CD8-positive, alpha-beta memory T cell (primary cell): ENCODE measurements at regions not wholly inside any gene's neighbourhood (a gene's known extent, or its start where the extent isn't known, plus 50 kb on each side); places are given as distances from the start of the nearest gene placed in this dataset.
"Not testable (repeated sequence)": the region's sequence is repeated elsewhere in the genome, so short reads cannot be mapped to it uniquely, and the experiment has no call there.

ENCODE experiments used
- CTCF ChIA-PET: fragments of 350-600 bp; sonication (Branson Sonifier 250); formaldehyde crosslinking; loops from one replicate; lab custom pipeline; 2021; ENCODE audit warnings: antibody characterized with exemption; lab: Charles Lee
- POLR2A ChIA-PET: fragments of 350-600 bp; sonication (Branson Sonifier 250); formaldehyde crosslinking; loops from one replicate; lab custom pipeline; 2021; ENCODE audit warnings: antibody characterized with exemption; lab: Charles Lee
- DNase-seq, 5 donors: peaks; one replicate each; pipeline versions ENCODE4 v3.0.0 to v3.0.0-alpha.2; 2020 to 2022; ENCODE audit warnings: mixed read lengths in 1 of 5
- H3K27ac ChIP-seq: one replicate; pipeline ENCODE4 v1.7.0; 2013; ENCODE audit warnings: low read depth, mild to moderate bottlenecking, low read length, moderate library complexity
- H3K27me3 ChIP-seq: 2 replicates; pipeline ENCODE4 v1.7.0; 2013; ENCODE audit warnings: low read length, mild to moderate bottlenecking; ENCODE audit not compliant: insufficient read depth, poor library complexity, severe bottlenecking
- H3K36me3 ChIP-seq: 2 replicates; pipeline ENCODE4 v1.7.0; 2013; ENCODE audit warnings: mild to moderate bottlenecking, low read length, moderate library complexity; ENCODE audit not compliant: insufficient read depth
- H3K4me1 ChIP-seq: 2 replicates; pipeline ENCODE4 v1.7.0; 2013; ENCODE audit warnings: mild to moderate bottlenecking, low read length, moderate library complexity; ENCODE audit not compliant: insufficient read depth
- H3K4me3 ChIP-seq: 2 replicates; pipeline ENCODE4 v1.7.0; 2013; ENCODE audit warnings: mild to moderate bottlenecking, low read length
- H3K9me3 ChIP-seq: 2 replicates; pipeline ENCODE4 v1.7.0; 2013; ENCODE audit warnings: mild to moderate bottlenecking, low read length
- H3K27ac Mint-ChIP-seq, 8 donors: one replicate each; pipeline ENCODE4 v1.8.0; 2020 to 2021; ENCODE audit warnings: mixed read lengths in 8 of 8, mild to moderate bottlenecking in 6 of 8, inconsistent platforms in 3 of 8, moderate library complexity in 3 of 8
- H3K27me3 Mint-ChIP-seq, 2 donors: one replicate each; pipeline ENCODE4 v1.8.0; 2020 to 2021; ENCODE audit warnings: mixed read lengths in 2 of 2, mild to moderate bottlenecking in 1 of 2, moderate library complexity in 1 of 2
- H3K36me3 Mint-ChIP-seq, 3 donors: one replicate each; pipeline ENCODE4 v1.8.0; 2020 to 2021; ENCODE audit warnings: mixed read lengths in 3 of 3, inconsistent platforms in 1 of 3, mild to moderate bottlenecking in 1 of 3
- H3K4me1 Mint-ChIP-seq, 3 donors: one replicate each; pipeline ENCODE4 v1.8.0; 2020 to 2021; ENCODE audit warnings: mixed read lengths in 3 of 3, inconsistent platforms in 1 of 3, mild to moderate bottlenecking in 1 of 3
- H3K4me3 Mint-ChIP-seq, 7 donors: one replicate each; pipeline ENCODE4 v1.8.0; 2020 to 2021; ENCODE audit warnings: mixed read lengths in 7 of 7, mild to moderate bottlenecking in 6 of 7, moderate library complexity in 4 of 7, inconsistent platforms in 2 of 7
- H3K9me3 Mint-ChIP-seq, 5 donors: one replicate each; pipeline ENCODE4 v1.8.0; 2020 to 2022; ENCODE audit warnings: mixed read lengths in 5 of 5, mild to moderate bottlenecking in 3 of 5, moderate library complexity in 2 of 5, inconsistent platforms in 1 of 5

GRCh38 chr2:131831450-131832208, 303.9 kb downstream of the CCDC74A start:
- not testable (repeated sequence) for H3K36me3 Mint-ChIP-seq

GRCh38 chr2:131832209-131832780, 304.6 kb downstream of the CCDC74A start:
- H3K4me1 Mint-ChIP-seq, DNase-seq, H3K27me3 Mint-ChIP-seq, H3K4me1 ChIP-seq, POLR2A ChIA-PET, H3K27ac Mint-ChIP-seq, H3K27me3 ChIP-seq, H3K36me3 ChIP-seq, H3K4me3 ChIP-seq, H3K9me3 Mint-ChIP-seq, H3K27ac ChIP-seq, CTCF ChIA-PET, H3K36me3 Mint-ChIP-seq, H3K4me3 Mint-ChIP-seq, H3K9me3 ChIP-seq: not testable (repeated sequence)

More at GRCh38 chr2:131831450-131832208, 303.9 kb downstream of the CCDC74A start:
- H3K36me3 ChIP-seq, H3K27ac ChIP-seq, H3K4me1 Mint-ChIP-seq, H3K27ac Mint-ChIP-seq, CTCF ChIA-PET, H3K9me3 Mint-ChIP-seq, POLR2A ChIA-PET, DNase-seq, H3K27me3 ChIP-seq, H3K4me1 ChIP-seq, H3K27me3 Mint-ChIP-seq, H3K9me3 ChIP-seq, H3K4me3 ChIP-seq, H3K4me3 Mint-ChIP-seq: not testable (repeated sequence)

DNA sequence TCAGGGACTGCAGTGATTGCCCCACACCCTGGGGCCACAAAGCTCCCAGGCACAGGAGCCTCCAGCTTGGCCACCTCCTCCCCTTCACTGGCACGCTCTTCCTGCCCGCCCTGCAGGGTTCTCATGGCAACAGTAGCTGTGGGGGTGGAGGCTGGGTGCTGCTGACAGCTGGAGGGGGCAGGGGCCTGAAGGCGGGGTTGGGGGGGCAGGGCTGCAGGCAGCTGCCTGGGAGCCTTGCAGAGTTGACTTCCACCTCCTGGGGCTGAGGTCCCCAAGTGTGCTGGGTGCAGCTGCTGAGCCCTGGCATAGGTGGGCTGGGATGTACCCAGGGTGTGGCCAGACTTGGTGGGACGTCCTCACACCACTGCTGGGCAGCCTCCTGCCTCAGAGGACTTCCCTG, 305.2 kb downstream of the CCDC74A start:
- H3K4me1 ChIP-seq, H3K9me3 Mint-ChIP-seq, CTCF ChIA-PET: not testable (repeated sequence)

GRCh38 chr2:131833367-131834202, 305.9 kb downstream of the CCDC74A start:
- H3K4me1 Mint-ChIP-seq, H3K4me1 ChIP-seq, DNase-seq, H3K27me3 ChIP-seq, H3K36me3 Mint-ChIP-seq, H3K27ac ChIP-seq, CTCF ChIA-PET, H3K4me3 ChIP-seq, POLR2A ChIA-PET, H3K9me3 Mint-ChIP-seq, H3K9me3 ChIP-seq, H3K27ac Mint-ChIP-seq, H3K36me3 ChIP-seq, H3K4me3 Mint-ChIP-seq: not testable (repeated sequence)
- peaks cover 3 to 16% of the 10 kb centered on the region in 2 donors for H3K27me3 Mint-ChIP-seq

More for the DNA sequence above, 305.2 kb downstream of the CCDC74A start:
- H3K27ac Mint-ChIP-seq, H3K9me3 ChIP-seq, POLR2A ChIA-PET, H3K27ac ChIP-seq, H3K36me3 ChIP-seq, DNase-seq, H3K4me3 Mint-ChIP-seq, H3K27me3 ChIP-seq, H3K4me1 Mint-ChIP-seq, H3K4me3 ChIP-seq, H3K36me3 Mint-ChIP-seq: not testable (repeated sequence)
- H3K27me3 Mint-ChIP-seq: peaks cover 3 to 12% of the 10 kb centered on the region in 2 donors

- H3K4me3 Mint-ChIP-seq, DNase-seq, H3K9me3 Mint-ChIP-seq, H3K4me1 Mint-ChIP-seq, H3K27ac Mint-ChIP-seq, H3K36me3 ChIP-seq, POLR2A ChIA-PET, H3K27ac ChIP-seq, H3K27me3 ChIP-seq, CTCF ChIA-PET, H3K9me3 ChIP-seq, H3K4me3 ChIP-seq, H3K36me3 Mint-ChIP-seq, H3K4me1 ChIP-seq: not testable (repeated sequence)
- peaks cover 3 to 17% of the 10 kb centered on the region in 2 donors for H3K27me3 Mint-ChIP-seq
Observed at GRCh38 chr2:131834203-131835020, 306.7 kb downstream of the CCDC74A start.

DNA sequence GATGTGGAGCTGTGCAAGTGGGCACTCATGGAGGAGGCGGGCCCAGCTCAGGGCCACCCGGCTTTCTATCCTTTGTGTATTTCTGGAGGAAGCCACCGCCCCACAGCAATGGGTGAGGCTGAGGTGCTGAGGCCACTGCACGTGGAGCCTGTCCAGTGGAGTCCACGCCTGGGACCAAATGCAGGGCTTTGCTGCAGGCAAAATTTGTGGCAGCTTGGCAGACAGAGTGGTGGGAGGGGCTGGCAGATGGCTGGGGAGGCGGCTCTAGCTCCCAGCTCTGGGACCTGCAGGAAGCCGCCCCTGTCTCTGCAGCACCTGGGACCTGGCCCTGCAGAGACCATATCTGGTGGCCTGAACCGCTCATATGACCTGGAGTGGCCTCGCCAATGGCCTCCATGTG, 307.3 kb downstream of the CCDC74A start:
- DNase-seq, CTCF ChIA-PET, H3K4me1 Mint-ChIP-seq, H3K9me3 Mint-ChIP-seq, H3K4me1 ChIP-seq, H3K36me3 ChIP-seq, POLR2A ChIA-PET, H3K27ac Mint-ChIP-seq, H3K27ac ChIP-seq, H3K27me3 ChIP-seq, H3K4me3 Mint-ChIP-seq, H3K9me3 ChIP-seq, H3K36me3 Mint-ChIP-seq, H3K4me3 ChIP-seq: not testable (repeated sequence)
- peaks cover 3 to 20% of the 10 kb centered on the region in 2 donors for H3K27me3 Mint-ChIP-seq

DNA sequence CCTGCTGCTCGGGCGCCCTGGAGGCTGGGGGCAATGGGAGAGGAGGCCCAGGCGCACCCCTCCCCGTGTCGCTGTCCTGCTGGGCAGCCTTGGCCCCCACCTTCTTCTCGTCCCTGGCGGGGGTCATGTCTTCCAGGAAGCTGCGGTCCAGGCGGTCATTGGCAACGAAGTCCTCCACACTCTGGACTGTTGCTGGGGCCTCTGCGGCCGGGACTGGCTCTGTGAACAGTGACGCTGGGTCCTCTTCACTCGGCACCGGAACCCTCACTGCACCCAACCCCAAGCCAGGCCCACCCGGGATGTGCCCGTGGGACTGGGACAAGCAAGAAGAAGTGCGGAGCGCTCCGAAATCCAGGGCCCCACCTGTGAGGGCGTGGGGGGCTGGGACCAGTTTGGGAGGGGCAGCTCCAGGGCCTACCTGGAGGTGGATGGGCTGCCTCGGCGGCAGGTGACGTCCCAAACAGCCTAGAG, 308.0 kb downstream of the CCDC74A start:
- no peak overlapping the region for H3K4me3 ChIP-seq
- CTCF ChIA-PET: no interaction called here
- H3K27ac Mint-ChIP-seq: no peak overlapping the region
- H3K4me1 ChIP-seq: no peaks in the 10 kb centered on the region
- no peaks in the 10 kb centered on the region for H3K36me3 Mint-ChIP-seq
- no peak overlapping the region for H3K27ac ChIP-seq
- DNase-seq: no peak
- no peaks in the 10 kb centered on the region for H3K9me3 Mint-ChIP-seq
- no peaks in the 10 kb centered on the region for H3K27me3 ChIP-seq
- POLR2A ChIA-PET: no interaction called here
- no peaks in the 10 kb centered on the region for H3K9me3 ChIP-seq
- H3K27me3 Mint-ChIP-seq: peaks cover 3 to 20% of the 10 kb centered on the region in 2 donors
- no peaks in the 10 kb centered on the region for H3K36me3 ChIP-seq
- no peak overlapping the region for H3K4me3 Mint-ChIP-seq
- H3K4me1 Mint-ChIP-seq: no peaks in the 10 kb centered on the region
